Suprapubic skin (tissue), 4 donors: ENCODE measurements at regions not wholly inside any gene's neighbourhood (a gene's known extent, or its start where the extent isn't known, plus 50 kb on each side); places are given as distances from the start of the nearest gene placed in this dataset.

Experiments
- DNase-seq, 2 donors: peaks; one replicate each; pipeline ENCODE4 v3.0.0-alpha.2; 2019; ENCODE audit warnings: low spot score in 2 of 2
- H3K27ac ChIP-seq: fragments of 200-600 bp; sonication (generic); one replicate; pipeline ENCODE4 v1.5.1; 2019
- H3K27me3 ChIP-seq: fragments of 200-600 bp; sonication (generic); one replicate; pipeline ENCODE4 v1.5.1; 2019
- H3K36me3 ChIP-seq: fragments of 200-600 bp; sonication (generic); one replicate; pipeline ENCODE4 v1.5.1; 2019
- H3K4me1 ChIP-seq: fragments of 200-600 bp; sonication (generic); one replicate; pipeline ENCODE4 v1.5.1; 2019
- H3K4me3 ChIP-seq: fragments of 200-600 bp; sonication (generic); one replicate; pipeline ENCODE4 v1.5.1; 2019; ENCODE audit warnings: mild to moderate bottlenecking
- H3K9me3 ChIP-seq: fragments of 200-600 bp; sonication (generic); one replicate; pipeline ENCODE4 v1.5.1; 2019
- CTCF ChIP-seq, 2 donors: fragments of 200-600 bp in 1 of 2; fragments of 450-650 bp in 1 of 2; sonication (generic) in 1 of 2; IDR thresholded peaks; one replicate each; pipeline ENCODE4 v1.5.1; 2016 to 2019; ENCODE audit warnings: antibody characterized with exemption in 2 of 2, mild to moderate bottlenecking in 1 of 2, moderate library complexity in 1 of 2
- EP300 ChIP-seq: sonication (generic); formaldehyde crosslinking; IDR thresholded peaks from one replicate; pipeline ENCODE4 v1.6.1; 2017; ENCODE audit warnings: antibody characterized with exemption
- POLR2A ChIP-seq, 2 donors: fragments of 450-650 bp; IDR thresholded peaks; one replicate each; pipeline ENCODE4 v1.6.1; 2017; ENCODE audit warnings: antibody characterized with exemption in 2 of 2, mild to moderate bottlenecking in 2 of 2, moderate library complexity in 2 of 2
- POLR2AphosphoS5 ChIP-seq, 3 donors: sonication (generic); formaldehyde crosslinking; IDR thresholded peaks; one replicate each; pipeline ENCODE4 v1.6.1; 2017; ENCODE audit warnings: antibody characterized with exemption in 3 of 3
- WGBS: methylation state at CpG from one replicate; pipeline ENCODE4 v1.1.5; 2018; 5-methylcytosine and 5-hydroxymethylcytosine counted together

DNA sequence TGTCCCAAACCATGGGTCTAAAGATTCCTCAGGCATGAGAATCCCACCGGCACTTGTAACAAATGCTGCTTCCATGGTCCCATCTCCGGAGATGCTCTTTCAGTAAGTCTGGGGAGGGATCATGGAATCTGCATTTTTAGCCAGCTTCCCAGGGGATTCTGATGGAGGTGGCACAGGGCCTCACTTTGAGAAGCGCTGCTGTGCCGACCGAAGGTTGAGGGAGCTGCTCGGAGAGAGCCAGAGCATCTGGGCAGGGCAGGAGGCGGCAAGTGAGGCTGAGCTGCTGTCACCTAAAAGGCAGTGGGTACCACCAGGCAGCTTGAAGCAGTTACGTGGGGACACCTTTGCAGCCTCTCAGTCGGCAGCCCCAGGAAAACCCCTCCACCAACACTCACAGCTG, 100.2 kb upstream of the CDYL start:
- Histone ChIP-seq H3K4me3 (no peak overlapping the region), H3K27me3 (no peaks in the 10 kb centered on the region), H3K36me3 (no peaks in the 10 kb centered on the region), H3K27ac (no peak overlapping the region), H3K4me1 (peaks cover 9% of the 10 kb centered on the region), H3K9me3 (no peaks in the 10 kb centered on the region)
- no peak for TF ChIP-seq CTCF (IDR thresholded peaks at IDR 0.05)
- TF ChIP-seq EP300 = no peak
- TF ChIP-seq POLR2AphosphoS5 (IDR thresholded peaks at IDR 0.05) = no peak
- no peak for TF ChIP-seq POLR2A (IDR thresholded peaks at IDR 0.05)
- no peak for DNase-seq
- WGBS = 76% methylated on average over 2 of the region's 9 CpGs

GRCh38 chr6:4675121-4675520, 101.1 kb upstream of the CDYL start:
- H3K36me3 ChIP-seq = no peaks in the 10 kb centered on the region
- no peaks in the 10 kb centered on the region for H3K9me3 ChIP-seq
- peaks cover 9% of the 10 kb centered on the region for H3K4me1 ChIP-seq
- WGBS = 61% methylated on average over 6 of the region's 6 CpGs
- no peak overlapping the region for H3K27ac ChIP-seq
- TF ChIP-seq CTCF (IDR thresholded peaks at IDR 0.05) = no peak
- TF ChIP-seq EP300 = no peak
- no peak for TF ChIP-seq POLR2A (IDR thresholded peaks at IDR 0.05)
- TF ChIP-seq POLR2AphosphoS5 (IDR thresholded peaks at IDR 0.05) = no peak
- DNase-seq = no peak
- no peak overlapping the region for H3K4me3 ChIP-seq
- no peaks in the 10 kb centered on the region for H3K27me3 ChIP-seq

DNA sequence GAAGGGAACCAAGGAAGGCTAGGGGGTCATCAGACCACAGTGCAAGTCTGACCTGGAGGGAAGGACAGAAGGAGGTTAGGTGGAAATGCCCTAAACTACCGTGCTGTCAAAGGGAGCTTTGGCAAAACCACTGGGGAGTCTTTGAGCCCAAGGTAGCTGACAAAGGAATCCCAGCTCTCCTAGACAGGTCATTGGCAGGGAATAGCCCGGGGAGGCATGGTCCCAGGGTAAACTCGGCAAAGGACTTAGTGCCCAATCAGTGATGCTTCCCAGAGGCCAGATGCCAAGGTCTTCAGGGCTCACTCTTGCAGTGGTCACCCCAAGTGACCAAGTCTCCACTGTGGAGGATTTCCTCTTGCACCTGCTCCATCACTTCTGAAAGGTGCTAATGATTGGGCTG, 102.3 kb upstream of the CDYL start:
- H3K9me3 ChIP-seq = no peaks in the 10 kb centered on the region
- peaks cover 6% of the 10 kb centered on the region for H3K4me1 ChIP-seq
- H3K27ac ChIP-seq = no peak overlapping the region
- TF ChIP-seq CTCF (IDR thresholded peaks at IDR 0.05) (no peak), POLR2AphosphoS5 (IDR thresholded peaks at IDR 0.05) (no peak), POLR2A (IDR thresholded peaks at IDR 0.05) (no peak), EP300 (no peak)
- no peaks in the 10 kb centered on the region for H3K36me3 ChIP-seq
- H3K4me3 ChIP-seq = no peak overlapping the region
- DNase-seq = no peak
- 95% methylated on average over 3 of the region's 3 CpGs for WGBS
- no peaks in the 10 kb centered on the region for H3K27me3 ChIP-seq

DNA sequence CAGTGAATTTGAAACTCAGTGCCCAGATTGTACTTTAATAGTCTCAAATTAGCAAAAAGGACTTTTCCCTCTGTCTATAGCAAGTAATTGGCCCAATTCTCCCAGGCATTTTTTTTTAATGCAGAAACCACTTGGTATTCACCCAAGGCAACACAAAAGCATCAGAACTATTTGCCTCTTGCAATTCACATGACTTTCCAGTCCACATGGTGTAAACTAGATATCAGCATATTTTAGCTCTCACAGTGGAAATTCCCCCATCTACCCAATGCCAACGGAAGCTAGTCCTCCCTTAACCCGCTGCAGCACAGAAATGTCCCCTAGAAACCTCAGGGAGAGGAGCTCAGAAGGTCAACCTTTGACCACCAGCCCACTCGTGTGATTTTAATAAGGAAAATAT, 103.4 kb upstream of the CDYL start:
- 57% methylated on average over 3 of the region's 3 CpGs for WGBS

DNA sequence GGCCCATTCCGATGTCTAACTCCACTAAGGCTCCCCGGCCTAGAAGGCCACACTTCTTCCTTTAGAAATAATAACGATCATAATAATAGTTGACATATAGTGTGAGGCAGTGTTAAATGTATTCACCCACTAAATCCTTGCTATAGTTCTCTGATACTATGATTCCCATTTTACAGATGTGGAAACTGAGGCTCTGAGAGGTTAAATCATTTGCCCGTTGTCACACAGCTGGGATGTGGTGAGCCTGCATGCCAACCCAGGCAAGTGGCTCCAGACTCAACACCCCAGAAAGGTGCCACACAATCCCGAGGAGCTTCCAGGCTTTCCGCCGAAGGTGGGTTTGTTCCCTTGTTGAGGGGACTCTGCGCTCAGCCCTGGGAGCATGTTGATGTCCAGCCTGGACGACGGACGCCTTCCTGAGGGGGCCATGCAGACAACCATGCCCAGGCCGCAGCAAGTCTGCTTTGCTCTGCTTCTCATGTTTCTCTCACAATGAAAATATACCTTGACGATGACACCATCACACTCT, 104.6 kb upstream of the CDYL start:
- H3K4me3 ChIP-seq = no peak overlapping the region
- H3K36me3 ChIP-seq = no peaks in the 10 kb centered on the region
- no peaks in the 10 kb centered on the region for H3K27me3 ChIP-seq
- WGBS = 96% methylated on average over 11 of the region's 13 CpGs
- TF ChIP-seq EP300 = no peak
- no peak for TF ChIP-seq POLR2AphosphoS5 (IDR thresholded peaks at IDR 0.05)
- no peaks in the 10 kb centered on the region for H3K4me1 ChIP-seq
- no peak overlapping the region for H3K27ac ChIP-seq
- no peaks in the 10 kb centered on the region for H3K9me3 ChIP-seq
- no peak for DNase-seq

More for the DNA sequence above, 103.4 kb upstream of the CDYL start:
- Histone ChIP-seq H3K36me3 (no peaks in the 10 kb centered on the region), H3K27ac (no peak overlapping the region), H3K4me3 (no peak overlapping the region), H3K9me3 (no peaks in the 10 kb centered on the region), H3K27me3 (no peaks in the 10 kb centered on the region), H3K4me1 (peaks cover 3% of the 10 kb centered on the region)
- no peak for DNase-seq
- no peak for TF ChIP-seq EP300
- TF ChIP-seq CTCF (IDR thresholded peaks at IDR 0.05) = no peak
- no peak for TF ChIP-seq POLR2A (IDR thresholded peaks at IDR 0.05)
- no peak for TF ChIP-seq POLR2AphosphoS5 (IDR thresholded peaks at IDR 0.05)

DNA sequence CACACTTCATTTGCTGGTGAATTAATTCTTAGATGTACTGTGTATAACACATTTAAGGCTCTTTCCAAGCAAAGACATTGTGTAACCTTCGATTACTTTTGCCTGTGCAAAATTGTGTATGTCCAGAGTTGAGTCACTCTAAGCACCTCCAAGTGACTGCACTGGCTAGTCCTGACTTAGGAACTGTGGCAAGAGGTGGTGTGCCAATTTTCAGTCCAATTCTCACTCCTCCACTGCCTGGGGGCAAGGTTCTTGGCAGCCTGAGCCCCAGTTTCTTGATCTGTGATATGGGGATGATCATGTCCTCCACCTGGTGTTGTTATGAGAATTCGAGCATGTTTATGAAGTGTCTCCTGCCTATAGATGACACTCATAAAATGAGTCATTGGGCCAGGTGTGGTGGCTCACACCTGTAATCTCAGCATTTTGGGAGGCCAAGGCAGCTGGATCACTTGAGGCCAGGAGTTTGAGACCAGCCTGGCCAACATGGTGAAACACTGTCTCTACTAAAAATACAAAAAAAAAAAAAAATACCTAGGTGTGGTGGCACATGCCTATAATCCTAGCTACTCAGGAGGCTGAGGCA, 105.3 kb upstream of the CDYL start:
- no peak overlapping the region for H3K4me3 ChIP-seq
- H3K4me1 ChIP-seq = no peaks in the 10 kb centered on the region
- no peak for DNase-seq
- no peaks in the 10 kb centered on the region for H3K9me3 ChIP-seq
- H3K27me3 ChIP-seq = no peaks in the 10 kb centered on the region
- H3K27ac ChIP-seq = no peak overlapping the region
- H3K36me3 ChIP-seq = no peaks in the 10 kb centered on the region
- WGBS = 80% methylated on average over 2 of the region's 2 CpGs
- TF ChIP-seq CTCF (IDR thresholded peaks at IDR 0.05) = no peak
